GM19025 (cell line): ENCODE measurements at regions not wholly inside any gene's neighbourhood (a gene's known extent, or its start where the extent isn't known, plus 50 kb on each side); places are given as distances from the start of the nearest gene placed in this dataset.

ENCODE experiments used
- ATAC-seq: cut with Tn5 transposase; IDR thresholded peaks from one replicate; pipeline ENCODE4 v1.9.1; 2021; ENCODE audit warnings: mild to moderate bottlenecking, low read depth, moderate library complexity; ENCODE audit not compliant: unreplicated experiment

- ATAC-seq, result no peak
Measured at GRCh38 chr6:85396159-85396808, 53.6 kb upstream of the NT5E start.

DNA sequence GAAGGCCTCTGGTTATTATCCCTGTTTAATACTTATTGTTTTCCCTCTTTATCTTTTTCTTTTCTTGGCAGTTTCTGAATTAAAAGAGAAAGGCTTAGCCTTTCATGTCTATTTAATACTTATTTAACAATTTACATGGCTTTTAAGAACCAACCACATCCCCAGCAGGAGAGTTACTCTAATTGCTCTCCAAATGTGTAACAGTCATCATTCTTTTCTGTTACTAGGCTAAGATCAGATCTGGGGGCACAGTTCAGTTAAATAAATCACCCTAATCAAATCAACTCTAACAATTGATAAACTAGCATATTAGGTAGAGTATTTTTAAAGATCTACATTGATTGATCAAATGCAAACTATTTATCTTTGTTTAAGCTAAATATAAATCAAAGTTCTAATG is 54.1 kb upstream of the NT5E start:
- no peak for ATAC-seq

- no peak for ATAC-seq
Measured at GRCh38 chr6:85394853-85395538, 54.9 kb upstream of the NT5E start.

- ATAC-seq, result no peak
Measured at GRCh38 chr6:85394199-85394598, 55.7 kb upstream of the NT5E start.

- no peak for ATAC-seq
Measured at GRCh38 chr6:85392379-85392778, 57.5 kb upstream of the NT5E start.

DNA sequence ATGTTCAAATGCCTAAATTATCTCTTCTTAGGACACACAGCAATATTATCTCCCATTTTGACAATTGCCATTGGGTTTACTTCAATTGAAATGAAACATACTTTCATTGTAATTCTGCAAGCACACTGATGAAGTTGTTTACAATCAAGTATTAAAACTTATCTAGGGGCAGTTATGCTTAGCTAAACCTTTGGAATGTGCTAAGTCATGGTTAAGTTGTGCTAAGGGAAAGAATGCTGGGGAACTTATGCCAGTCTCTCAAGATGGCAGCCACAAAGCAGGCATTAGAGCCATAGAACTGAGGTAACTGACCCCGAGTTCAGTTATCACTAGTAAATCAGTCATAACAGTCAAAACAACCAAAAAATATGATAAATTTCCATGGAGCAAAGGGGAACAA is 59.1 kb upstream of the NT5E start:
- ATAC-seq, result no peak

- no peak for ATAC-seq
Measured at GRCh38 chr6:85390105-85390728, 59.7 kb upstream of the NT5E start.

DNA sequence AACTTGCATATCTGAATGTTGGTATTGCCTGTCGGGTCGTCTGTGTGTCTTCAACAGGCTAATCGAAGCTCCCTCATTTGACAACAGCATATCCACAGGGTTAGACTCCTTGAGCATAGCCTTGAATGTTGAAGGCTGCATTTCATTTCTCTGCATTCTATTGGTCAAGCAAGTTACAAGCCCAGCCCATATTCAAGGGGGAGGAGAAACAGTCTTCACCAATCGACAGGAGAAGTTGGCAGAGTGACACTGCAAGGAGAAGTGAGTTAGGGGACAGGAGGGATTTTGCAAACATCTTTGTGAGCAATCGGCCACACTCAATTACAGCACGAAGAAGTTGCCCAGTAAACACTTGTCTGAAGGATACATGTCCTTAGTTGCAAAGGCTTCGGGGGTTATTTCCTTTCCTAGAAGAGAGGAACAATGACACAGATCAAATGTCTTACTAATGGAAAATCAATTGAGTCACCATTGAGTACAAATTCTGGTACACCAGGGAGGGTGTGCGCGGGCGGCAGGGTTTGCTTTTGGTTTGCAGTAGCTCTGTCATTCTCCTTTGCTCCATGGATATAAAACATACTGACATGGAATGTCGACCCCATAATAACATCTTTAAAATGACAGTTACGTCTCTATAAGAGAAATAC is 60.6 kb upstream of the NT5E start:
- no peak for ATAC-seq

GRCh38 chr6:85388531-85388930 is 61.4 kb upstream of the NT5E start:
- ATAC-seq, result no peak

GRCh38 chr6:85385636-85386315 is 64.1 kb upstream of the NT5E start:
- ATAC-seq, result no peak

DNA sequence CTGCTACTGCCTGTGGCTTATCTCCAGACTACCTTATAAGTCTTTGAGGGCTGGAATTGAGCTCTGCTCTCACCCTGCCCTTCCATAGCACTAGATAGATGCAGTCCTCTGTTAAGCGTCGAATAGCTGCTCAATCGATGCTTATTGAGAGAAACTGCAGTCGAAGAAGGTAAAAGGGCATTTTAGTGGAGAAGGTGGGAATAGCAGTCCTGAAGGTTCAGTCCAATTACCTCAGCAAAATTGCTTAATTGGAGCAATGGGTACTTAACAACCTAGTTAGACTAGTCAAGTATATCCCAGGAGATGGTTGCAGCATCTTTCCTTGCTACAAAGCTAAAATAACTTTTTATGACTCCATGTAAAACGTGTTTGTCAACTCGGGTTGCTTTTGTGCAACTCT is 66.8 kb upstream of the NT5E start:
- ATAC-seq, result no peak

DNA sequence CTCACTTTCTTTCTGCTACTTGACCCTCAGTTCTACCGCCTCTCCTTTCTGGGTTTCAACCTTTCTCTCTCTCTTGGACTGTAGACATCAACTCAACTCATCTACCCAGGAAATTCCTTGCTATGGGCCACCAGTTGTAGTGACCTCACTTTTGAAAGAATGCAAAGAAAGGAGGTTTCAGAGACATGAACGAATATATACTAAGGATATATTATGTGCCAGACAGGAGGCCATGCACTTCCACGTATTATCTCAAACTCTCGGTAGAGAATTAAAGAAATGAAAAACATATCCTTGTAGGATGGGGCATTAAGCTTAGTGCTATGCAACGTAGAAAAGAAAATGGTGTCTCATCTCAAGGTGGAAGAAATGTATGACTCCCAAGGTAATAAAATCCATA is 67.3 kb upstream of the NT5E start:
- no peak for ATAC-seq

DNA sequence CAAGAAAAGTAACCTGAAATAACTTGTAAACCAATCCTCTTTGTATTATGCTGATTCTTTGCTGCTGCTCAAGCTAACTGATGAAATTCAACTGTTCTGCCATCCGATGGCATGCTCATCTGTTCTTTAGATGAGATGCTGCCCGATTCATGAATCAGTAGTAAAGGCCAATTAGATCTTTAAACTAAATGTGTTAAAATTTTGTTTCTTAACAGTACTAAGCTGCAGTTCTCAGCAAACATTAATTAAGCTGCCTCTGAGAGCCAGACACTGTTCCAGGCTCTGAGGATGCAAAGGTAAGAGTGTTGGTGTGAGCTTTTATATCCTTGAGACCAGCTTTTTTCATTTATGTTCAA is 77.0 kb upstream of the NT5E start:
- ATAC-seq, result no peak

GRCh38 chr6:85372188-85372914 is 77.5 kb upstream of the NT5E start:
- no peak for ATAC-seq

GRCh38 chr6:85368631-85369030 is 81.3 kb upstream of the NT5E start:
- no peak for ATAC-seq

GRCh38 chr6:85364344-85364743 is 85.5 kb upstream of the NT5E start:
- ATAC-seq, result no peak

GRCh38 chr6:85363870-85364269 is 86.0 kb upstream of the NT5E start:
- ATAC-seq, result no peak

GRCh38 chr6:85362652-85363310 is 87.1 kb upstream of the NT5E start:
- ATAC-seq, result no peak

DNA sequence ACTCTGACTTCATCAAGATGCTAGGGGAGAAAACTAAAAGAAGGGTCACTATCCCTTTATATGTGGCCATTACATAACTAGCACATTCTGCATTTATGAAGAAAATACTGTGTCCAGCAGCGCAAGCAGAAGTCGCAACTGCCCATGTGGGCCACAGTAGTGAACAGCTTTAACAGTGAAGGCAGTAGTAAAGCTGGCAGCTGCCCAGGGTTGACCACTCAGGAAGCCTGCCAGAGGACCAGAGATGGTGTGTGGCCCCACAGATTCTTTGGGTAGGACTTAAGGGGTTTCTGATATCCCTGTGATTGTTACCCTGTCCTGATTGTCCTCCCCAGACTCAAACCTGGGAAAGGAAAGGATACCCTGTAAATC is 88.3 kb upstream of the NT5E start:
- no peak for ATAC-seq
